Naive thymus-derived CD8-positive, alpha-beta T cell (primary cell): ENCODE measurements at regions not wholly inside any gene's neighbourhood (a gene's known extent, or its start where the extent isn't known, plus 50 kb on each side); places are given as distances from the start of the nearest gene placed in this dataset.

Source experiments
- ATAC-seq, 2 donors: fragments of 150-1000 bp; cut with Tn5 transposase in 1 of 2; sonication (Bioruptor Pico), chemical (Tn5 transposase) in 1 of 2; 1 replicate in 1 of 2; 2 replicates in 1 of 2; pipeline ENCODE4 v1.10.0; 2021; ENCODE audit warnings: mild to moderate bottlenecking in 2 of 2, moderate library complexity in 2 of 2
- POLR2A ChIA-PET: fragments of 350-600 bp; sonication (Branson Sonifier 250); formaldehyde crosslinking; loops from one replicate; lab custom pipeline; 2021; ENCODE audit warnings: antibody characterized with exemption; lab: Charles Lee
- DNase-seq, 10 donors: peaks; one replicate each; pipeline versions ENCODE4 v3.0.0 to v3.0.0-alpha.2; 2020 to 2022
- H3K27ac Mint-ChIP-seq, 10 donors: one replicate each; pipeline ENCODE4 v1.8.0; 2020 to 2022; ENCODE audit warnings: mild to moderate bottlenecking in 10 of 10, mixed read lengths in 10 of 10, moderate library complexity in 4 of 10, inconsistent platforms in 1 of 10
- H3K27me3 Mint-ChIP-seq, 5 donors: one replicate each; pipeline ENCODE4 v1.8.0; 2021 to 2022; ENCODE audit warnings: mixed read lengths in 5 of 5
- H3K36me3 Mint-ChIP-seq, 3 donors: one replicate each; pipeline ENCODE4 v1.8.0; 2020 to 2022; ENCODE audit warnings: mixed read lengths in 3 of 3, mild to moderate bottlenecking in 2 of 3, inconsistent platforms in 1 of 3
- H3K4me1 Mint-ChIP-seq, 4 donors: one replicate each; pipeline ENCODE4 v1.8.0; 2021 to 2022; ENCODE audit warnings: mixed read lengths in 4 of 4
- H3K4me3 Mint-ChIP-seq, 10 donors: one replicate each; pipeline ENCODE4 v1.8.0; 2020 to 2022; ENCODE audit warnings: mild to moderate bottlenecking in 10 of 10, mixed read lengths in 10 of 10, moderate library complexity in 6 of 10, inconsistent platforms in 1 of 10
- H3K9me3 Mint-ChIP-seq, 9 donors: one replicate each; pipeline ENCODE4 v1.8.0; 2020 to 2022; ENCODE audit warnings: mixed read lengths in 9 of 9, mild to moderate bottlenecking in 3 of 9, inconsistent platforms in 1 of 9, moderate library complexity in 1 of 9

DNA sequence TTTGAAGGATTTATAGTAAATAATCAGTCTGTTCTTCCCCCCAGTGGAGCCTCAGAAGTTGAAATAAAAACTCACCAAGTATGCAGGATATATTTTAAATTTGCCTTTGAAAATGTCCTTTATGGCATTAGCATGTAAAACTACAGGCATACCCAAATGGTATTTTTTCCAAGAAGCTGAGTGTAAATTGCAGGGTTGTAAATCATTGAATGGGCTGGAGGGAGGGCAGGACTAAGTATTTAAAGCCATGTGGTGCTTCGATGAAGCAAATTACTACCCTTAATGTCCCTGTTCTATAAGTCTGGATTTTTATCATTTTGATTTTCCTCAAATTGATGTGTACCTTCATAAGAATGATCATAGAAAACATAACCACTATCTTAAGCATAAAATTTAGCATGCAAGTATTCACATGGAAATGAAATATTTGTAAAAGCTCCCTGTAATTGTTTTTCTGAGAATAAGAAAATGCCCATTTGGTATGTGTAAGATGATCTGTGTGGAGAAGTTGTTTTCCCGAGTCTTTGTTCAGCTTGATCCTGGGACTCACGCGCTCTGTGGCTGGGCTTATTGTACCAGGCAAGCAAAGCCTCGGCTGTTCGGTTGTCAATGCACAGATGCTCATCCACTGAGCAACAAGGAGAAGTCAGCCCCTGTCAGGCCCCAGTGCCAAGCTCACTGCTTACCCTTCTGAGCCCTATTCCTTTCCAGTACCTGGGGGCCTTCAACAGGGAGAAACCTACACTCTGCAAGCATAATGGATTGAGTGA is 66.7 kb downstream of the CD164 start:
- ATAC-seq (no peak), DNase-seq (no peak)
- no peak overlapping the region for H3K4me3 Mint-ChIP-seq
- peaks cover 0 to 3% (median 0%) of the 10 kb centered on the region in 5 donors for H3K27me3 Mint-ChIP-seq
- H3K36me3 Mint-ChIP-seq, result no peaks in the 10 kb centered on the region
- POLR2A ChIA-PET, result no interaction called here
- no peaks in the 10 kb centered on the region for H3K9me3 Mint-ChIP-seq
- H3K4me1 Mint-ChIP-seq, result peaks cover 0 to 1% (median 0%) of the 10 kb centered on the region in 4 donors
- H3K27ac Mint-ChIP-seq, result no peak overlapping the region

DNA sequence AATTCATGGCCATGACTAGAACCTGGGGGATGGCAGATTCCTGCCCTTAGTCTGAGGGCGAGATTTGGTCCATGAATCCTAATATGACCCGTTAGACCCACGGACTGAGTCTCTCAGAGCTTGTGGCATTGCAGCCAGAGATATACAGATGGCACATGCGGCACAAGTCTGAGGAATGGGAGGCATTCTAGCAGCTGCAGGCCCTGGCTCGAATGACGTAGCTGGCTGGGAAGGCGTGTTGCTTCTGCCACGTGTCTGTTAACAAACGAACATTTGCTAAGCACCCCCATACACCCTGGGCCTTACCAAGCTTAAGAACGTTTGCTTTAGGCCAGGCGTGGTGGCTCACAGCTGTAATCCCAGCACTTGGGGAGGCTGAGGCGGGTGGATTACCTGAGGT is 68.0 kb downstream of the CD164 start:
- ATAC-seq, result no peak
- no peak for DNase-seq
- POLR2A ChIA-PET, result no interaction called here
- H3K9me3 Mint-ChIP-seq, result no peaks in the 10 kb centered on the region
- H3K36me3 Mint-ChIP-seq, result no peaks in the 10 kb centered on the region
- peaks cover 0 to 3% (median 0%) of the 10 kb centered on the region in 5 donors for H3K27me3 Mint-ChIP-seq
- H3K27ac Mint-ChIP-seq, result no peak overlapping the region
- no peak overlapping the region for H3K4me3 Mint-ChIP-seq
- no peaks in the 10 kb centered on the region for H3K4me1 Mint-ChIP-seq

- ATAC-seq (no peak), DNase-seq (no peak)
- Mint-ChIP-seq H3K27me3 (peaks cover 0 to 3% (median 0%) of the 10 kb centered on the region in 5 donors), H3K9me3 (no peaks in the 10 kb centered on the region), H3K4me1 (peaks cover 0 to 1% (median 0%) of the 10 kb centered on the region in 4 donors), H3K4me3 (no peak overlapping the region), H3K36me3 (no peaks in the 10 kb centered on the region), H3K27ac (no peak overlapping the region)
- POLR2A ChIA-PET, result no interaction called here
Measured at GRCh38 chr6:109313139-109313538, 69.1 kb downstream of the CD164 start.

GRCh38 chr6:109311471-109311870 is 70.8 kb downstream of the CD164 start:
- no peak overlapping the region for H3K27ac Mint-ChIP-seq
- no peak overlapping the region for H3K4me3 Mint-ChIP-seq
- H3K4me1 Mint-ChIP-seq, result peaks cover 0 to 2% (median 0%) of the 10 kb centered on the region in 4 donors
- H3K36me3 Mint-ChIP-seq, result no peaks in the 10 kb centered on the region
- no peak for ATAC-seq
- no peak for DNase-seq
- peaks cover 0 to 3% (median 0%) of the 10 kb centered on the region in 5 donors for H3K27me3 Mint-ChIP-seq
- no peaks in the 10 kb centered on the region for H3K9me3 Mint-ChIP-seq
- POLR2A ChIA-PET, result no interaction called here

GRCh38 chr6:109309917-109310316 is 72.3 kb downstream of the CD164 start:
- Mint-ChIP-seq H3K27me3 (peaks cover 0 to 2% (median 0%) of the 10 kb centered on the region in 5 donors), H3K36me3 (no peaks in the 10 kb centered on the region), H3K4me3 (no peak overlapping the region), H3K4me1 (peaks cover 0 to 8% (median 0%) of the 10 kb centered on the region in 4 donors), H3K9me3 (no peaks in the 10 kb centered on the region), H3K27ac (no peak overlapping the region)
- POLR2A ChIA-PET, result interaction anchor here (0.6 kb wide), 1 partner anchor 51 kb away, joined by 3 read pairs; no protein-coding TSS in a partner anchor
- ATAC-seq, result no peak
- DNase-seq, result no peak

DNA sequence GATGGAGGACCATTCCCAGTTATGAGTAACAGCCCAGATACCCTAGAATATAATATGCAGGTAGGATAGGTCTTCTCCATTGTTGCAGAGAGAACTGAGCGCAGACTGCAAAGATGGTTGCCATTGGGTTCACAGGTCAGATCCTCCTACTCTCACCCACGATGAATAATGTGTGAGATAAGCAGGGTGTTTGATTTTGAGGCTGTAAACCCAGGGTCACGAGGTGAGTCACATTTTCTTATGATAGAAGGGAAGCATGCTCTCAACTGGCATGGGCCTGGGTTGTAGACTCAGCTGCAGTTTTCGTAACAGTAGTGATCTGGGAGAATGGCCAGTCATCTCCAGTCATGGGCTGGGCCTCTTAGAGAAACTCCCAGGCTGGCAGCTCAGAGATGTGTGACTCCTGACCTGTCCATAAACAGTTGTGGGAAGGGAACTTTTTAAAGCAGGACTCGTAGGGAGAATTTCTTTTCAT is 74.2 kb downstream of the CD164 start:
- POLR2A ChIA-PET, result no interaction called here
- Mint-ChIP-seq H3K36me3 (no peaks in the 10 kb centered on the region), H3K27ac (peak overlapping the region in 1 of 10 donors; percentile 23), H3K9me3 (no peaks in the 10 kb centered on the region), H3K4me1 (peaks cover 0 to 22% (median 0%) of the 10 kb centered on the region in 4 donors), H3K27me3 (peaks cover 0 to 1% (median 0%) of the 10 kb centered on the region in 5 donors), H3K4me3 (no peak overlapping the region)
- DNase-seq, result no peak
- no peak for ATAC-seq

DNA sequence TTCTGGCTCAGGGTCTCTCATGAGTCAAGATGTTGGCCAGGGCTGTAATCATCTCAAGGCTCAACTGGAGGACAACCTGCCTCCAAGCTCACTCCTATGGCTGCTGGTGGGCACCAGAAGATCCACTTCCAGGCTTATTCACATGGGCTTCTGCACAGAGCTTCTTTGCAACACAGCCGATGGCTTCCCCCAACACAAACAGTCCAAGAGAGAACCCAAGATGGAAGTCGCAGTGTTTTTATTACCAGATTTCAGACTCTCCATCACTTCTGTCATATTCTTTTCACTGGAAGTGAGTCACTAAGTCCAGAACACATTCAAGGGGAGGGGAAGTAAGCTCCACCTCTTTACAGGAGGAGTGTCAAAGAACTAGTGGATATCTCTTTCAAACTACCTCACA is 75.5 kb downstream of the CD164 start:
- Mint-ChIP-seq H3K9me3 (no peaks in the 10 kb centered on the region), H3K27me3 (peaks cover 0 to 1% (median 0%) of the 10 kb centered on the region in 5 donors), H3K36me3 (no peaks in the 10 kb centered on the region)

DNA sequence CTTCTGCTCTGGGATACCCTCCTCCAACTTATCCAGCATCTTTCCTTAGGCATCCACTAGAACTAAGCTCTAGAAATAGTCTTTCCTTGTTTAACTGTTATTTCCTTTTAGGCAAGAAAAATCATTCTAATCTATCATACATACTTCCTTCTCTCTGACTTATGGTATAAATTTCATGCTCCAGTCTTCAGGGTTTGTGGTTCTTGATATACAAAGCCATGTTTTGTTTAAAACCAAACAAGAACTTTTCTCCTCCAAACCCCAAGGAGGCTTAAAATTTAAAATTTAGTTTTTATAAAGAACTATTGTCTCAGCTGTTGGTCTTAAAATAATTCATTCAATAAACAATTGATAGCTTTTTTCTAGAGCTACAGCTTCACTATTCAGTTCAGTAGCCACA is 77.2 kb downstream of the CD164 start:
- no peak for DNase-seq
- H3K4me3 Mint-ChIP-seq, result no peak overlapping the region
- no peaks in the 10 kb centered on the region for H3K9me3 Mint-ChIP-seq
- H3K27me3 Mint-ChIP-seq, result peaks cover 0 to 9% (median 0%) of the 10 kb centered on the region in 5 donors
- POLR2A ChIA-PET, result no interaction called here
- peaks cover 0 to 27% (median 0%) of the 10 kb centered on the region in 4 donors for H3K4me1 Mint-ChIP-seq
- H3K36me3 Mint-ChIP-seq, result no peaks in the 10 kb centered on the region
- no peak for ATAC-seq
- H3K27ac Mint-ChIP-seq, result no peak overlapping the region

More for the DNA sequence above, 75.5 kb downstream of the CD164 start:
- Mint-ChIP-seq H3K27ac (no peak overlapping the region), H3K4me1 (peaks cover 0 to 24% (median 0%) of the 10 kb centered on the region in 4 donors), H3K4me3 (no peak overlapping the region)
- ATAC-seq (no peak), DNase-seq (no peak)
- POLR2A ChIA-PET, result no interaction called here

GRCh38 chr6:109304284-109305015 is 77.8 kb downstream of the CD164 start:
- H3K9me3 Mint-ChIP-seq, result no peaks in the 10 kb centered on the region
- H3K27me3 Mint-ChIP-seq, result peaks cover 0 to 9% (median 0%) of the 10 kb centered on the region in 5 donors
- H3K4me3 Mint-ChIP-seq, result no peak overlapping the region
- H3K36me3 Mint-ChIP-seq, result no peaks in the 10 kb centered on the region
- POLR2A ChIA-PET, result no interaction called here
- DNase-seq (no peak), ATAC-seq (no peak)
- H3K4me1 Mint-ChIP-seq, result peaks cover 0 to 27% (median 0%) of the 10 kb centered on the region in 4 donors
- peak overlapping the region in 2 of 10 donors; percentile 5 to 74 for H3K27ac Mint-ChIP-seq

DNA sequence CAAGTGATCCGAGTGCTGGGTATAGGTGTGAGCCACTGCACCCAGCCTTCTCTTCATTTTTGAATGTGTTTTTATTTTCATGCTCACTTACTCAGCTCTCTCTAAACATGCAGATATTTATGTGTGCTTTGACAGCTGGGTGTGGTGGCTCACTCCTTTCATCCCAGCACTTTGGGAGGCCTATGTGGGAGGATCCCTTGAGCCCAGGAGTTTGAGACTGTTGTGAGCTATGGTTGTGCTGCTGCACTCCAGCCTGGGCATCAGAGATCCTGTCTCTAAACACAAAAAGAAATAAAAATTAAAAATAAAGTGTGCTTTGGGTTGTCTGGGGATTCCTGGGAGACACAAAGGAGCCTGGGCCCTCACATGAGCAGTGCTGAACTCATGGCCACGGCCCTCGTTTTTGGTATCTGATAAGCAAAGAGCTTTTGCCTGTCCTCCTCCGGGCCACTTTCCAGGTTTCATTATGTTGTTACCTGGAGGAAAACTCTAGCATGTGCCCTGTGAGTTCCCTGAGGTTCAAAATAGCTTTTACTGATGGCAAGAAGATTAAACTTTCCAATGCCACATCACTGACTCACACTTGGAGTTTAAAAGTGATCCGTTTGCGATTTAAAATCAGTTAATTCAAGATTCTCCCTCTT is 78.5 kb downstream of the CD164 start:
- Mint-ChIP-seq H3K27me3 (peaks cover 0 to 9% (median 0%) of the 10 kb centered on the region in 5 donors), H3K4me3 (no peak overlapping the region), H3K27ac (no peak overlapping the region), H3K36me3 (no peaks in the 10 kb centered on the region), H3K9me3 (no peaks in the 10 kb centered on the region), H3K4me1 (peaks cover 0 to 27% (median 0%) of the 10 kb centered on the region in 4 donors)
- no peak for DNase-seq
- POLR2A ChIA-PET, result no interaction called here
- no peak for ATAC-seq

DNA sequence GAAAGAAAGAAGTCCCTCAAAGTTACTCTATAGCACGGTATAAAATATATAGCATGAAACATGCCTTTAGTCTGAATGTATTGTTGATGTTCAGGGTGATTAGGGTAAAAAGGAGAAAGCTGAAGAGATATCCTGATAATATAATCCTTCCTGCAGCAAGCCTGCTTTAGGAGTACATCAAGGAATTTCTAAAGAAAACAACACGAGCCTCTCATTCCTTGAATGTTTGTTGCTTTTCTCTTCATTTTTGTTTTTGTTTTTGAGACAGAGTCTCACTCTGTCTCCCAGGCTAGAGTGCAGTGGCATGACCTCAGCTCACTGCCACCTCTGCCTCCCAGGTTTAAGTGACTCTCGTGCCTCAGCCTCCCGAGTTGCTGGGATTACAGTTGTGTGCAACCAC is 79.1 kb downstream of the CD164 start:
- peaks cover 0 to 9% (median under 1%) of the 10 kb centered on the region in 5 donors for H3K27me3 Mint-ChIP-seq
- H3K4me1 Mint-ChIP-seq, result peaks cover 0 to 26% (median 0%) of the 10 kb centered on the region in 4 donors
- ATAC-seq (no peak), DNase-seq (no peak)
- POLR2A ChIA-PET, result no interaction called here
- H3K36me3 Mint-ChIP-seq, result no peaks in the 10 kb centered on the region
- no peak overlapping the region for H3K4me3 Mint-ChIP-seq
- no peaks in the 10 kb centered on the region for H3K9me3 Mint-ChIP-seq
- H3K27ac Mint-ChIP-seq, result peak overlapping the region in 1 of 10 donors; percentile 75

GRCh38 chr6:109302176-109302575 is 80.1 kb downstream of the CD164 start:
- no peaks in the 10 kb centered on the region for H3K36me3 Mint-ChIP-seq
- H3K9me3 Mint-ChIP-seq, result no peaks in the 10 kb centered on the region
- peaks cover 0 to 9% (median 2%) of the 10 kb centered on the region in 5 donors for H3K27me3 Mint-ChIP-seq
- DNase-seq (no peak), ATAC-seq (no peak)
- H3K4me3 Mint-ChIP-seq, result no peak overlapping the region
- POLR2A ChIA-PET, result no interaction called here
- peaks cover 0 to 25% (median 0%) of the 10 kb centered on the region in 4 donors for H3K4me1 Mint-ChIP-seq
- no peak overlapping the region for H3K27ac Mint-ChIP-seq
